ENCODE measurements at regions not wholly inside any gene's neighbourhood (a gene's known extent, or its start where the extent isn't known, plus 50 kb on each side); places are given as distances from the start of the nearest gene placed in this dataset.
"Not testable (repeated sequence)": the region's sequence is repeated elsewhere in the genome, so short reads cannot be mapped to it uniquely, and the experiment has no call there.

- DNase-seq (ENCODE audit: low spot score); in situ Hi-C loops (cut with MboI; ENCODE audit: low sequenced_read_pairs, unreplicated experiment): not testable (repeated sequence)
Measured at GRCh38 chr4:3973581-3974200, 207.5 kb downstream of the ADRA2C start.

GRCh38 chr4:3983518-3984125 lies 217.4 kb downstream of the ADRA2C start:
- DNase-seq (ENCODE audit: low spot score): not testable (repeated sequence)
- in situ Hi-C loops (cut with MboI; ENCODE audit: low sequenced_read_pairs, unreplicated experiment): loop anchor here (25.0 kb wide), 1 partner anchor 129 kb away; no protein-coding TSS in a partner anchor

- in situ Hi-C loops (cut with MboI; ENCODE audit: low sequenced_read_pairs, unreplicated experiment): loop anchor here (25.0 kb wide), 1 partner anchor 128 kb away; no protein-coding TSS in a partner anchor
- not testable (repeated sequence) for DNase-seq (ENCODE audit: low spot score)
Measured at GRCh38 chr4:3984796-3985195, 218.6 kb downstream of the ADRA2C start.

GRCh38 chr4:3986412-3986811 lies 220.2 kb downstream of the ADRA2C start:
- in situ Hi-C loops (cut with MboI; ENCODE audit: low sequenced_read_pairs, unreplicated experiment): loop anchor here (25.0 kb wide), 1 partner anchor 126 kb away; no protein-coding TSS in a partner anchor

GRCh38 chr4:3997386-3997785 lies 229.3 kb downstream of the OTOP1 start:
- in situ Hi-C loops (cut with MboI; ENCODE audit: low sequenced_read_pairs, unreplicated experiment): loop anchor here (25.0 kb wide), 1 partner anchor 115 kb away; no protein-coding TSS in a partner anchor

More at GRCh38 chr4:3986412-3986811, 220.2 kb downstream of the ADRA2C start:
- DNase-seq (ENCODE audit: low spot score): not testable (repeated sequence)

GRCh38 chr4:4004036-4004435 lies 222.7 kb downstream of the OTOP1 start:
- DNase-seq (ENCODE audit: low spot score); in situ Hi-C loops (cut with MboI; ENCODE audit: low sequenced_read_pairs, unreplicated experiment): not testable (repeated sequence)

More at GRCh38 chr4:3997386-3997785, 229.3 kb downstream of the OTOP1 start:
- DNase-seq (ENCODE audit: low spot score): not testable (repeated sequence)

- in situ Hi-C loops (cut with MboI; ENCODE audit: low sequenced_read_pairs, unreplicated experiment): not testable (repeated sequence)
Measured at GRCh38 chr4:4004702-4005101, 222.0 kb downstream of the OTOP1 start.

GRCh38 chr4:4006356-4006755 lies 220.4 kb downstream of the OTOP1 start:
- in situ Hi-C loops (cut with MboI; ENCODE audit: low sequenced_read_pairs, unreplicated experiment); DNase-seq (ENCODE audit: low spot score): not testable (repeated sequence)

More at GRCh38 chr4:4004702-4005101, 222.0 kb downstream of the OTOP1 start:
- DNase-seq (ENCODE audit: low spot score): not testable (repeated sequence)

- in situ Hi-C loops (cut with MboI; ENCODE audit: low sequenced_read_pairs, unreplicated experiment); DNase-seq (ENCODE audit: low spot score): not testable (repeated sequence)
Measured at GRCh38 chr4:4019071-4019470, 207.7 kb downstream of the OTOP1 start.

GRCh38 chr4:4021161-4021560 lies 205.6 kb downstream of the OTOP1 start:
- DNase-seq (ENCODE audit: low spot score); in situ Hi-C loops (cut with MboI; ENCODE audit: low sequenced_read_pairs, unreplicated experiment): not testable (repeated sequence)

- DNase-seq (ENCODE audit: low spot score); in situ Hi-C loops (cut with MboI; ENCODE audit: low sequenced_read_pairs, unreplicated experiment): not testable (repeated sequence)
Measured at GRCh38 chr4:4026708-4027107, 200.0 kb downstream of the OTOP1 start.

- DNase-seq (ENCODE audit: low spot score): peak; percentile 23
- in situ Hi-C loops (cut with MboI; ENCODE audit: low sequenced_read_pairs, unreplicated experiment): not testable (repeated sequence)
Measured at GRCh38 chr4:4028752-4029151, 198.0 kb downstream of the OTOP1 start.

GRCh38 chr4:4030509-4030908 lies 196.2 kb downstream of the OTOP1 start:
- DNase-seq (ENCODE audit: low spot score); in situ Hi-C loops (cut with MboI; ENCODE audit: low sequenced_read_pairs, unreplicated experiment): not testable (repeated sequence)

- DNase-seq (ENCODE audit: low spot score); in situ Hi-C loops (cut with MboI; ENCODE audit: low sequenced_read_pairs, unreplicated experiment): not testable (repeated sequence)
Measured at GRCh38 chr4:4031446-4032135, 195.1 kb downstream of the OTOP1 start.

- in situ Hi-C loops (cut with MboI; ENCODE audit: low sequenced_read_pairs, unreplicated experiment); DNase-seq (ENCODE audit: low spot score): not testable (repeated sequence)
Measured at GRCh38 chr4:4032364-4032763, 194.4 kb downstream of the OTOP1 start.

- DNase-seq (ENCODE audit: low spot score); in situ Hi-C loops (cut with MboI; ENCODE audit: low sequenced_read_pairs, unreplicated experiment): not testable (repeated sequence)
Measured at GRCh38 chr4:4032801-4033605, 193.7 kb downstream of the OTOP1 start.

GRCh38 chr4:4037399-4038138 lies 189.2 kb downstream of the OTOP1 start:
- in situ Hi-C loops (cut with MboI; ENCODE audit: low sequenced_read_pairs, unreplicated experiment); DNase-seq (ENCODE audit: low spot score): not testable (repeated sequence)

GRCh38 chr4:4045823-4046222 lies 180.9 kb downstream of the OTOP1 start:
- DNase-seq (ENCODE audit: low spot score); in situ Hi-C loops (cut with MboI; ENCODE audit: low sequenced_read_pairs, unreplicated experiment): not testable (repeated sequence)
